Erythroblast (primary cell): ENCODE measurements at regions not wholly inside any gene's neighbourhood (a gene's known extent, or its start where the extent isn't known, plus 50 kb on each side); places are given as distances from the start of the nearest gene placed in this dataset.

Experiments
- GATA1 ChIP-seq: IDR thresholded peaks from 2 replicates; pipeline ENCODE4 v1.6.1; 2011; ENCODE audit warnings: low read depth, mild to moderate bottlenecking, control low read depth, low read length, moderate library complexity
- POLR2A ChIP-seq: IDR thresholded peaks from 2 replicates; pipeline ENCODE4 v1.6.1; 2011; ENCODE audit warnings: mild to moderate bottlenecking, low read length

- TF ChIP-seq POLR2A: no peak
- no peak for TF ChIP-seq GATA1
These were observed 594.9 kb downstream of the REEP3 start for GRCh38 chr10:64115908-64116643.
